ENCODE measurements at regions not wholly inside any gene's neighbourhood (a gene's known extent, or its start where the extent isn't known, plus 50 kb on each side); places are given as distances from the start of the nearest gene placed in this dataset.

- DNase-seq (ENCODE audit: low read depth) = no peak
Measured at GRCh38 chr7:31284106-31284505, 56.4 kb downstream of the NEUROD6 start.

DNA sequence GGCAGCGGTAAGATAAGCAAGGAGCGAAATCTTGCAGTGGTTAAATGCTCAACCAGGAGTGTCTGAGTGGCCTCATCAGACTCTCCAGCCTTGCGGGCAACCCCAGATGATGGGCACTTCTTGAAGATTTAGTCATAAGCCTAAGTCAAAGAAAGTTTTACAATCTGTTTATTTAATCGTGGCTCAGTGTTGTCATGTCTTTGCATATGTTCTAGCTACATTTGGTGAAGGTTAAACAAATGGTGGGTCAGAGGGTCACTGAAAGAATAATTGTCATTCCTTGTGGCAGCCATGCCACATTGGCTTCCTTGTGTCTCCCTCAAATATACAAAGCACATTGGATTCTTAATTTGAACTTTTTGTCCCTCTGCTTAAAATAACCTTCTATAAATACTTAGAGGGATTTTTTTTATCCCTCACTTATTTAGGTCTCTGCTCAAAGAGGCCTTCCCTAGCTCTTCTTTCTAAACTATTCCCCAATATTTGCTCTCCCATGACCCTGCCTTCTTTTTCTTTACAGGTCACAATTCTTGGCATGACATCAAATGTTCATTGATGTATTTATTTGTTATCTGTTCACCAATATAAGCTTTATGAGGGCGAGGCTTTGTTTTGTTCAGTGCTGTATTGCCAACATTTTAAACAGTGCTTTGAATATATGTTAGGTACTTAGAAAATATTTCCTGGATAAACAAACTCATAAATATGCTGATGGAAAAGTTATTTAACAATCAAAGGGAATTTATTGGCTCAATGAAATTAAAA, 68.7 kb downstream of the NEUROD6 start:
- DNase-seq (ENCODE audit: low read depth) = no peak

- no peak for DNase-seq (ENCODE audit: low read depth)
Measured at GRCh38 chr7:31267486-31267885, 73.0 kb downstream of the NEUROD6 start.

DNA sequence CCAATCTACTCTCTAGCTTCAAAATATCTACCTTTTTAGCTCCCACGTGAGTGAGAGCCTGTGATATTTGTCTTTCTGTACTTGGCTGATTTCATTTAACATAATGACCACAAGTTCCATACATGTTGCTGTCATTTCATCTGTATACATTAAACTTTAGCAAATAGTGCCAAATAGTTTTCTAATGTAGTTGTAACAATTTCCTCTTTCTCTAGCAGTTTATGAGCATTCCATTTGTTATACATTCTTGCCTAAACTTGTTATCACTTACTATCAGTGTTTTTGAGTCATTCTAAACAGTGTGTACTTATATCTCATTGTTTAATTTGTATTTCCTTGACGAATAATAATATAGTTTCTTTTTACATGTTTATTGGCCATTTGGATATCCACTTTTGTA, 77.2 kb downstream of the NEUROD6 start:
- DNase-seq (ENCODE audit: low read depth) = no peak

DNA sequence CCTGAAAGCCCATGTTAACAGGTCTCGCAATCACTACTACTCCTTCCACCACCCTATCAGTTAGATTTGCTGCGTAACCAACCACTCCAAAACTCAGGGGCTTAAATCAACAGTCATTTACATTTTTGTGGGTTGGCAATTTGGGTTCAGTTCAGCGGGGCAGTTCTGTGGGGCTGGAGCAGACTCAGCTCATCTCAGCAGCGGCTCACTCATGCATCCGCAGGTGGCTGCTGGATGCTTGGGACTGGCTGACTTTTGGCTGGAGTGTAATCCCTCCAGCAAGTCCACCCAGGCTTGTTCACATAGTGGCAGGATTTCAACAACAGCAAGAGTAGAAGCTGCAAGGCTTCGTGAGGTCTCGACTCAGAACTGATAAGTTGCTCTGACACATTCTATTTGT, 79.2 kb downstream of the NEUROD6 start:
- no peak for DNase-seq (ENCODE audit: low read depth)

DNA sequence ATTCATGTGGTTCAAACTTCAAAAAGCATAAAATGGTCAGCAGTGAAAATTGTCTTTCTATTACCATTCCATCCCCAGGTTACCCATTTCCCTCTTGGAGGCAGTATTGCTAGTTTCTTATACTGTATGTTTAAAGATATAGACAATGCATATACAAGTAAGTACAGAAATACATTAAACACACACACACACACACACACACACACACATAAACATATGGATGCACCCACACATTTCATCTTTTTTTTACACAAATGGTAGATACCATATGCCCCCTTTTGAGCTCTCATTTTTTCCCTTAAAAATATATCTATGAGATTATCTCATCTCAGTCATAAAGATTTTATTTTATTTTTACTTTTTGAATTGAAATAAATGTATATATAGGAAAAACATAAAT, 79.7 kb downstream of the NEUROD6 start:
- DNase-seq (ENCODE audit: low read depth) = no peak

DNA sequence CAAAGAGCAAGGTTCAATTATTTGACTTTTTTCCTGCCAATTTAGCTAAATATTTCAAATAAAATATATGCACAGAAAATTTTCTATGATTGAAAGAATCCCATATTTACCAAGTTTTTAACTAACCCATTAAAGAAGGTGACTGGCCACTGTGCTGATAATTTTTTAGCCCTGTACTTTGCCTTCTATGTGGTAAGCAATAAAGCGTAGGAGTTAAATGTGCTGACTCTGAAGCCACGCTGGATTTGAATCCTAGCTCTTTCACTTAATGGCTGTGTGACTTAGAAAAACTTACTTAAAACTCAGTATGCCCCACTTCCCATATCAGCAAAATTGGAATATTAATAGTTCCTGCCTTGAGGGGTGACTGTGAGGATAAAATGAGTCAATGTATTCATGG, 82.1 kb downstream of the NEUROD6 start:
- no peak for DNase-seq (ENCODE audit: low read depth)

DNA sequence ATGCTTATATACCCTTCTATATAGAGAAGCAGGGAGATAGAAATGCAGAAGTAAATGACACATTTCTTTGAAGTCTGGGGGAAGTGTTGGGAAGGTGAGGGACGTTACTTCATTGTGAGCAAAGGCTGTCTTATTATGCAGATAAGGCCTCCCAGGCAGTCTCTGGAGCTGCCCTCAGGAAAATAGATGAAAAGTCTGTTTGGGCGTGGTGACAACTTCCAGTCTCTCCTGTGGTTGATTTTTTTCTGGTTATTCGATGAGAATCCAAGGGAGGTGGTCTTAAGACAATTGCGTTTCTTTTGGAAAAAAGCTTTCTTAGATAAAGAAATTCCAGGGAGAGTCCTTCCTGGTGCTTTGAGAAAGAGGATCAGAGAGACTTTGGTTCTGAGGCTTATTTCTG, 84.0 kb downstream of the NEUROD6 start:
- no peak for DNase-seq (ENCODE audit: low read depth)

GRCh38 chr7:31254926-31255325, 85.6 kb downstream of the NEUROD6 start:
- no peak for DNase-seq (ENCODE audit: low read depth)

GRCh38 chr7:31253532-31253931, 87.0 kb downstream of the NEUROD6 start:
- no peak for DNase-seq (ENCODE audit: low read depth)

DNA sequence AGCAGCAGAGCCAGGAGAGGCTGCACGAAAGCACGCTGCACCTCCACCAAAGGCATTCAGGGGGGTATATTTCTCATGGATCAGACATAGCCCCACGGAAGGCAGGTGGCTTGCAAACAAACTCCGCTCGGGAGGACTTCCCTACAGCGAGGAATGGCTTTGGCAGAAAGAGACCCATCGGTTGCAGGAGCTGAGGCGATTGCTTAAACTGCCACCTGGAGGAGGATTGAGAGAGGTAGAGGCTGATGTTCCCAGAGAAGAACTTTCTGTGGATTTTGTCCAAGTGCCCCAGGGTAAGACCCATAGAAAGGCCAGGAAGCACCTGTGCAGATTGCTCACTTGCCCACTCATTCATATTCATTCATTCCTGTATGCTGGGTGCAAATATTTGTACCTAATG, 89.1 kb downstream of the NEUROD6 start:
- DNase-seq (ENCODE audit: low read depth) = no peak

GRCh38 chr7:31249671-31250070, 90.9 kb downstream of the NEUROD6 start:
- DNase-seq (ENCODE audit: low read depth) = no peak

- DNase-seq (ENCODE audit: low read depth) = no peak
Measured at GRCh38 chr7:31236868-31237267, 103.7 kb downstream of the NEUROD6 start.

DNA sequence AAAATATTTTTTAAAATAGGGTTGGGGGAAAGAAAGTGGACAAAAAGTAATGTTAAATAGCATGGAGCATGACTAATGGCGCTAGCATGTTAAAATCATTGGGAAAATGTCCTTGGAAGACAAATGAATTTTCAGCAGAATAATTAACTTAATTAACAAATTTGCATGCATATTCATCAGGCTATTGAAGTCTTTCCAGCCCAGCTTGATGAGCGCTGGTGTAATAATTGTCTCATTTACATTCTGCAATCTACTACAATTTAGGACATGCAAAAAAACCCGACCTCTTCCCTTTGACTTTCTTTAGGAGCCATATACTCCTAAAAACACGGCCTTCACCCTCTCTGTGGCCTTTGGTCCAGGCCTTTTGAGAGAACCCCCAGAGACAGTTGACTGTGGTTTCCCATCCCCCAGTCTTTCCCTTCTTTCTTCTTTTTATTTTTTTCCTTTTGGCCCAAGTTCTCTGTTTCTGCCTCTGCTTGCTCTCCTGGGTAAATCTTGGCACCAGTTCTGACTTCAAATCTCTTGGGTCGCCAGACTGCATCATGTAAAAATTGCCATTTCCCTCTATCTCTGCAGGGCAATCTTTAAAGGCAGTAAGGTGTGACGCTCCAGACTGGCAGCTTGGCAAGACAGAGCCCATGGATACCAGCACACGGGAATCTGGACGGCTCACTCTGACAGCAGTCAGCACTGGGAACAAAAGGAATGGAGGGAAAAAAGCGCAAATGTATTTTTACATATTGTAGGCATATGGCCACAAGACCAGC, 105.5 kb downstream of the NEUROD6 start:
- DNase-seq (ENCODE audit: low read depth) = no peak

DNA sequence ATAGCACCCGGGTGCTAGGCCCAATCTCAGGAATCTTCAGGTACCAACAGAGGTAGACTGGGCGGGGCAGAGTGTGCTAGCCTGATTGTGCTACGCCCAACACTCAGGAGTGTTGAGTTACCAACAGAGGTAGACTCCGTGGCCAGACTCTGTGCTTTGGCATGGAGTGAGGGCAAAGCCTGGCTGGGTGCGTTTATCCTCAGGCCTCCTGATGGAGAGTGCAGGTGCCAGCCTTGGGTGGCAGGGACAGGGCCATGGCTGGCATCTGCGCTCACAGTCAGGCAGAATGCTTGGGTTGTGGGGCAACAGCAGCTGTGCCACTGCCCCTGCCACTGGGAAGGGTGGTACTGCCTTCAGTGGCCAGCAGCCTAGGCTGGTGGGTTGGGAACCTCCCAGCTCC, 111.6 kb downstream of the NEUROD6 start:
- no peak for DNase-seq (ENCODE audit: low read depth)

DNA sequence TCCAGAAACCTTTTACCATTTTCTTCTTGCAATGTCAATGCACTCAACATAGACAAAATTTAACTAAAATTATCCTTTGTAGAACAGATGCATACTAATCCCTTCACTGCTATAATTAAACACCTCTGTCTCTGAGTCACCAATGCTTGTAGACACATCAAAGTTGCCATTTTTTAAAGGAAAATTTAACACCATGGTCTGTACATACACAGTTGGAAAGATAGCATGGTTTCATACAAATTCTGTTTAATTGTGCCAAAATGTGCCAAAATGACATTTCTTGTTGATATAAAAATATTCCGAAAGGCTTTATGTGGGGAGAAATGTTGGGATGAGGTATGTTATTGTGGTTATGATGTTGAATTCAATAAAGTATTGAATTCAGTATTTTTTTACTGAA, 125.8 kb downstream of the NEUROD6 start:
- no peak for DNase-seq (ENCODE audit: low read depth)

DNA sequence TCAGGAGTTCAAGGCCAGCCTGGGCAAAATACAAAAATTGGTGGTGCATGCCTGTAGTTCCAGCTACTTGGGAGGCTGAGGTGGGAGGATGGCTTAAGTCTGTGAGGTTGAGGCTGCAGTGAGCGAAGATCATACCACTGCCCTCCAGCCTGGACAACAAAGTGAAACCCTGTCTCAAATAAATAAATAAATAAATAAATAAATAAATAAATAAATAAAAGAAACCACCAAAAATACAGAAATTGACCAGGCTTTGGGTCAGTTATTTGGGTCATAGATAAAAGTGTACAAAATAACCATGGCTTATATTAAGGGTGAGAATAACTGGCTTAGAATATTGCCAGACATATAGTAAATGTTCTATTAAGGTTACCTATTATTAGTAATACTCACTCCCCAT, 129.2 kb downstream of the NEUROD6 start:
- DNase-seq (ENCODE audit: low read depth) = no peak

DNA sequence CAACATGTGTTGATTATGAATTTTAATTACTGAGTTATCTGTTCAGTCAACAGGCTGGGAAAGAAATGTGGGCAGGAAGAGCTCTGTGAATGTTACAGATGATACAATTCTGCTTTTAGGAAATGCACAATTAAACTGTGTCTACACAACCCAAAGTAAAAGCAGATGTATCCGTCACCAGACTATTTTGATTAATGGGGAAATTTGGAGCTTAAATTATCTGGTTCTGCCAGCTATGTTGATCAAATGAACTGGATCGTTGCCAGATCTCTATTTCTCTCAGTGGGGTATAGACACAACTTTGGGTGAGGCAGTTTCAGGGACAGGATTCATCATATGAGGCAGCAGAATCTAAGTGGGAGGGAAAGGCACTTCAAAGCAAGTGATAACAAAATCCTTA, 136.5 kb downstream of the NEUROD6 start:
- DNase-seq (ENCODE audit: low read depth) = no peak

DNA sequence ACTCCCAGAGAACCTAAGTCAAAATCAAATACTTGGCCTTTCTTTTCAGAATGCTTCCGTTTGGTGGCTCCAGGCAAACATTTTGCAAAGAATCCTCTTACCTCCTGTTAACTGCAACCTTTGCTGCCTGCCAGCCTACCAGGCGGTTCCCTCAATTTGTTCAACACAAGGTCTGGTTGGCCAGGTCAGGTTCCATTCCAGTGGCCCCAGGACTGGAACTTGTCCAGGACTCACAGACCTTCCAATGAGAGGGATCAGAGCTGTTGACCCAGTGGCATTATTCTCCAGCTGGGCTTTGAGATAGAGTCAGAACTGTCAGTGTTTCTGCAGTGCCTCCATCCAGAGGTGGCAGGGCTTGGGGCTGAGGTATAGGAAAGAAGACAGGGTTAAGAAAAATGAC, 137.0 kb downstream of the NEUROD6 start:
- no peak for DNase-seq (ENCODE audit: low read depth)

GRCh38 chr7:31202801-31203200, 137.7 kb downstream of the NEUROD6 start:
- no peak for DNase-seq (ENCODE audit: low read depth)

- peak; percentile 10 for DNase-seq (ENCODE audit: low read depth)
Measured at GRCh38 chr7:31192986-31193385, 140.9 kb downstream of the ADCYAP1R1 start.

DNA sequence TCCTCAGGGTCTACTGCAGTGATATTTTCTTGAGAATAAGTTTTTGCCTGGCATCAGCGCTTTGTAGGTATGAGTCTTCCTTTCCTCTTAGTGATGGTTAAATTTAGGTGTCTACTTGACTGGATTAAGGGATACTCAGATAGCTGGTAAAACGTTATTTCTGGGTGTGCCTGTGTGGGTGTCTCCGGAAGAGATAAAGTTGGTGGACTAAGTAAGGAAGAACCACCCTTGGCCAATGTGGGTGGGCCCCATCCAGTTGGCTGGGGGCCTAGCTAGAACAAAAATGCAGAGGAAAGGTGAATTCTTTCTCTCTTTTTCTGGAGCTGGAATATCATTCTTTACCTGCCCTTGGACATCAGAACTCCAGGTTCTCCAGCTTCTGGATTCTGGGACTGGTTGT, 138.8 kb downstream of the ADCYAP1R1 start:
- no peak for DNase-seq (ENCODE audit: low read depth)

DNA sequence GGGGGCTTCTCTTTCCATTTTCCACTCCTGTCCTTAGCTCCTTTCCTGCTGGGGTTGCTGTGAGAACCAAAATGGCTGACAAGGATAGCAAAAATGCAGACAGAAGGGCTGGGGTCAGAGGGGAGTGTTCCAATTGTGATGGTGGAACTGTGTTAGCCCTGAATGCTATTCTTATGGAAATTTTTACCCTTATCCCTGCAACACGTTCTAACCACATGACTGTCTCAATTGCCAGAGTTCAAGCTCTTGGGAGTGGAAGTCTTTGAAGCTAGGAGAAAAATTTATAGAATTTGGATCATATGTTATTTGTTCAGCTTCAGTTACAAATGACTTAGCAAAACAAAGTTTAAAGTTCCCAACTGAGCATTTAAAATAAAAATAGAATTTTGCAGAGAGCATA, 134.1 kb downstream of the ADCYAP1R1 start:
- no peak for DNase-seq (ENCODE audit: low read depth)

Data from LHCN-M2 (cell line).